Gastrocnemius medialis (tissue), 4 donors: ENCODE measurements at regions not wholly inside any gene's neighbourhood (a gene's known extent, or its start where the extent isn't known, plus 50 kb on each side); places are given as distances from the start of the nearest gene placed in this dataset.

Experiments
- ATAC-seq, 2 donors: fragments of 150-250 bp; one replicate each; pipeline ENCODE4 v1.9.1; 2016
- DNase-seq, 2 donors: peaks; one replicate each; pipeline ENCODE4 v3.0.0-alpha.2; 2019
- H3K27ac ChIP-seq, 4 donors: fragments of 200-600 bp; sonication (generic); 1 replicate in 1 of 4; 2 replicates in 3 of 4; pipeline ENCODE4 v1.5.1; 2016 to 2018; ENCODE audit warnings: mild to moderate bottlenecking in 2 of 4, moderate library complexity in 1 of 4
- H3K27me3 ChIP-seq, 3 donors: fragments of 200-600 bp; sonication (generic) in 2 of 3; 1 replicate in 1 of 3; 2 replicates in 2 of 3; pipeline versions ENCODE4 v1.5.1 to v1.6.0; 2016 to 2019; ENCODE audit warnings: mild to moderate bottlenecking in 1 of 3, moderate library complexity in 1 of 3
- H3K36me3 ChIP-seq, 2 donors: fragments of 200-600 bp; sonication (generic) in 1 of 2; one replicate each; pipeline ENCODE4 v1.5.1; 2017 to 2018
- H3K4me1 ChIP-seq, 2 donors: fragments of 200-600 bp; sonication (generic) in 1 of 2; one replicate each; pipeline ENCODE4 v1.5.1; 2016 to 2017; ENCODE audit warnings: mild to moderate bottlenecking in 2 of 2
- H3K4me3 ChIP-seq, 4 donors: fragments of 200-600 bp; sonication (generic) in 3 of 4; 1 replicate in 1 of 4; 2 replicates in 3 of 4; pipeline ENCODE4 v1.5.1; 2016 to 2019; ENCODE audit warnings: mild to moderate bottlenecking in 2 of 4
- H3K9me3 ChIP-seq, 3 donors: fragments of 200-600 bp; sonication (generic) in 2 of 3; 1 replicate in 1 of 3; 2 replicates in 2 of 3; pipeline ENCODE4 v1.5.1; 2016 to 2019
- POLR2A ChIP-seq, 2 donors: fragments of 450-650 bp; IDR thresholded peaks; one replicate each; pipeline ENCODE4 v1.6.1; 2017; ENCODE audit warnings: antibody characterized with exemption in 2 of 2, mild to moderate bottlenecking in 2 of 2, moderate library complexity in 2 of 2
- in situ Hi-C, 4 donors: fragments of 200-750 bp; cut with MboI; loops; one replicate each; pipeline versions ENCODE4 v1.15.0 to v1.8.0; 2017; ENCODE audit warnings: low sequenced_read_pairs in 4 of 4
- intact Hi-C: fragments of 100-400 bp; cut with DNase I; formaldehyde crosslinking; loops from one replicate; pipeline ENCODE4 v1.15.1; 2023; ENCODE audit warnings: low total_unique reads
- TF ChIP-seq, protein P1 (sequence below), 5 experiments: fragments of 450-650 bp in 3 of 5; fragments of 200-600 bp in 2 of 5; sonication (generic) in 2 of 5; IDR thresholded peaks in 4 of 5; conservative IDR thresholded peaks in 1 of 5; 1 replicate in 4 of 5; 2 replicates in 1 of 5; pipeline ENCODE4 v1.5.1; 2016 to 2019; ENCODE audit warnings: antibody characterized with exemption in 5 of 5, mild to moderate bottlenecking in 3 of 5, moderate library complexity in 3 of 5

DNA sequence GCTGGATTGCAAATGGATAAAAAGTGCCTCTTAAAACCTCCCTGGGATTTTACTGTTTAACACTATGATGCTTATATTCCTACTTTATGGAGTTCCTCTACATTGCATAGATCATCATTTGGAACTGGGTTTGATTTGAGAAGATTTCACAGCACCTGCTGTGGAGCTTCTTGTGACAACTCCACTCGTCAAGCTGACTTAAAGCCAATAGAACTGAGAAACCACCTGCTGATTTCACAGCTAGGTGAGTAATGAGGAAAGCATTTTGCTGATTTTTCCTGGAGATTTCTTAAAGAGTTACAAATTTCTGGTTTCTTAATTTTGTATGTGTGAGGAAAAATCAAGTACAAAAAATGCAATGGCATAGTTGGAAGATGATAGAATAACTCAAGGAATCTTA lies 739.1 kb upstream of the LRRTM1 start:
- no peaks in the 10 kb centered on the region for H3K27me3 ChIP-seq
- H3K4me1 ChIP-seq = no peaks in the 10 kb centered on the region
- H3K36me3 ChIP-seq = no peaks in the 10 kb centered on the region
- DNase-seq = no peak
- no peak for ATAC-seq
- intact Hi-C loops = no loop called here
- no peak overlapping the region for H3K4me3 ChIP-seq
- in situ Hi-C loops = no loop called here
- no peaks in the 10 kb centered on the region for H3K9me3 ChIP-seq
- H3K27ac ChIP-seq = no peak overlapping the region
- TF ChIP-seq POLR2A (IDR thresholded peaks at IDR 0.05) = no peak

DNA sequence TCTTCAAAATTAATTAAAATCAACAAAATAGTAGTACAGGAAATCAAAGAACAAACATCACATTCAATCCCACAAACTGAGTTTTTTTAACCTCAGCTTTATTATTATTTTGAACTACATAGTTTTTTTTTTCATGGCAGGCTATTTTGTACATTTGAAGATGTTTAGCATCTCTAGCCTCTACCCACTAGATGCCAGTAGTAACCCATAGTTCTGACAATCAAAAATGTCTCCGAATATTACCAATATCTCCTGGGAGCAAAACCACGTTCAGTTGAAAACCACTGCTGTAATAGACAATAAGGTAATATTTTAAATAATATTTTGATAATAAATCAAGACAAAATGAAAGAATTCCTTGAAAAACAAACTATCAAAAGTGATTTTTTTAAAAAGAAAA lies 702.6 kb upstream of the LRRTM1 start:
- in situ Hi-C loops = no loop called here
- intact Hi-C loops = no loop called here
- DNase-seq (no peak), ATAC-seq (no peak)
- H3K27me3 ChIP-seq = no peaks in the 10 kb centered on the region
- no peak overlapping the region for H3K4me3 ChIP-seq
- no peaks in the 10 kb centered on the region for H3K4me1 ChIP-seq
- no peak overlapping the region for H3K27ac ChIP-seq
- TF ChIP-seq, protein P1, sequence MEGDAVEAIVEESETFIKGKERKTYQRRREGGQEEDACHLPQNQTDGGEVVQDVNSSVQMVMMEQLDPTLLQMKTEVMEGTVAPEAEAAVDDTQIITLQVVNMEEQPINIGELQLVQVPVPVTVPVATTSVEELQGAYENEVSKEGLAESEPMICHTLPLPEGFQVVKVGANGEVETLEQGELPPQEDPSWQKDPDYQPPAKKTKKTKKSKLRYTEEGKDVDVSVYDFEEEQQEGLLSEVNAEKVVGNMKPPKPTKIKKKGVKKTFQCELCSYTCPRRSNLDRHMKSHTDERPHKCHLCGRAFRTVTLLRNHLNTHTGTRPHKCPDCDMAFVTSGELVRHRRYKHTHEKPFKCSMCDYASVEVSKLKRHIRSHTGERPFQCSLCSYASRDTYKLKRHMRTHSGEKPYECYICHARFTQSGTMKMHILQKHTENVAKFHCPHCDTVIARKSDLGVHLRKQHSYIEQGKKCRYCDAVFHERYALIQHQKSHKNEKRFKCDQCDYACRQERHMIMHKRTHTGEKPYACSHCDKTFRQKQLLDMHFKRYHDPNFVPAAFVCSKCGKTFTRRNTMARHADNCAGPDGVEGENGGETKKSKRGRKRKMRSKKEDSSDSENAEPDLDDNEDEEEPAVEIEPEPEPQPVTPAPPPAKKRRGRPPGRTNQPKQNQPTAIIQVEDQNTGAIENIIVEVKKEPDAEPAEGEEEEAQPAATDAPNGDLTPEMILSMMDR (IDR thresholded peaks at IDR 0.05 in 4 of 5, conservative IDR thresholded peaks at IDR 0.05 in 1 of 5) = no peak
- no peak for TF ChIP-seq POLR2A (IDR thresholded peaks at IDR 0.05)
- H3K9me3 ChIP-seq = no peaks in the 10 kb centered on the region
- no peaks in the 10 kb centered on the region for H3K36me3 ChIP-seq

DNA sequence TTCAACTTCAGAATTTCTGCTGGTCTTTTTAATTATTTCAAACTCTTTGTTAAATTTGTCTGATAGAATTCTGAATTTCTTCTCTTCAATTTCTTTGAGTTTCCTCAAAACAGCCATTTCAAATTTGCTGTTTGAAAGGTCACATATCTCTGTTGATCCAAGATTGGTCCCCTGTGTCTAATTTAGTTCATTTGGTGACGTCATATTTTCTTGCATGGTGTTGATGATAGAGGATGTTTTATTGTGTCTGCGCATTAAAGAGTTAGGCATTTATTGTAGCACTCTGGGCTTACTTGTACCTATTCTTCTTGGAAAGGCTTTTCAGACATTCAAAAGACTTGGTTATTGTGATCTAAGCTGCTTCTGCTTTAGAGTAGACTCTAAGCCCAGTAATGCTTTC lies 698.4 kb upstream of the LRRTM1 start:
- peaks cover 0 to 5% (median 0%) of the 10 kb centered on the region in 3 donors for H3K9me3 ChIP-seq
- DNase-seq (no peak), ATAC-seq (no peak)
- H3K4me3 ChIP-seq = no peak overlapping the region
- no peak overlapping the region for H3K27ac ChIP-seq
- TF ChIP-seq, protein P1 (IDR thresholded peaks at IDR 0.05 in 4 of 5, conservative IDR thresholded peaks at IDR 0.05 in 1 of 5) = no peak
- in situ Hi-C loops = no loop called here
- intact Hi-C loops = no loop called here
- no peaks in the 10 kb centered on the region for H3K4me1 ChIP-seq
- no peaks in the 10 kb centered on the region for H3K27me3 ChIP-seq
- H3K36me3 ChIP-seq = no peaks in the 10 kb centered on the region

DNA sequence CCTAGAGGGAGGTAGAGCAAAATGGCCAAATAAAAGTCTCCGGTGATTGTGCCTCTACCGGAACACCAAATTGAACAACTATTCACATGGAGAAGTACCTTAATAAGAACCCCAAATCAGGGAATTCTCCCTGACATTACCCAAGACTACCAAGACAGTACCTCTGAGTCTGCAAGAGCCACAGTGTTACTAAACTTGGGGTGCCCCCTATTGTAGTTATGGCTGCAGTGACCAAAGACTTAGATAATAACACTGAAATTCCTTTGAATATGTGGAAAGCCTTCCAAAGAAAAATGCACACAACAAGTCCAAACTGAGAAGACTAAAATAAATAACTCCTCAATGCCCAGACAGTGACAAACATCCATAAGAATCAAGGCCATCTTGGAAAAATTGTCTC lies 682.9 kb upstream of the LRRTM1 start:
- no peak for DNase-seq
- no peaks in the 10 kb centered on the region for H3K9me3 ChIP-seq
- H3K4me1 ChIP-seq = no peaks in the 10 kb centered on the region
- no peak overlapping the region for H3K27ac ChIP-seq
- no peak for TF ChIP-seq POLR2A (IDR thresholded peaks at IDR 0.05)
- TF ChIP-seq, protein P1 (IDR thresholded peaks at IDR 0.05 in 4 of 5, conservative IDR thresholded peaks at IDR 0.05 in 1 of 5) = no peak
- no peak for ATAC-seq
- H3K27me3 ChIP-seq = no peaks in the 10 kb centered on the region
- no peak overlapping the region for H3K4me3 ChIP-seq
- in situ Hi-C loops (no loop called here), intact Hi-C loops (no loop called here)
- no peaks in the 10 kb centered on the region for H3K36me3 ChIP-seq

DNA sequence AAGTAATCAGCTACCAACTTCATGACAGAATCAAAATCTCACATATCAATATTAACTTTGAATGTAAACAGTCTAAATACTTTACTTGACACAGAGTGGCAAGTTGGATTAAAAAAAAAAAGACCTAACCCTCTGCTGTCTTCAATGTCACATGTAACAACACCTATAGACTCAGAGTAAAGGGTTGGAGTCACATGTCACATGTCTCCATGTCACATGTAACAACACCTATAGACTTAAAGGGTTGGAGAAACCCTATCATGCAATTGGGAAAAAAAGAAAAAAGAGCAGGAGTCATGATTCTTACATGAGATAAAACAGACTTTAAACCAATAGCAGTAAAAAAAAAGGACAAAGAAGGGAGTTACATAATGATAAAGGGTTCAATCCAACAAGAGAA lies 665.3 kb upstream of the LRRTM1 start:
- Histone ChIP-seq H3K27ac (no peak overlapping the region), H3K4me1 (no peaks in the 10 kb centered on the region), H3K9me3 (peaks cover 0 to 7% (median 0%) of the 10 kb centered on the region in 3 donors), H3K4me3 (no peak overlapping the region), H3K36me3 (no peaks in the 10 kb centered on the region), H3K27me3 (no peaks in the 10 kb centered on the region)
- intact Hi-C loops (no loop called here), in situ Hi-C loops (no loop called here)
- no peak for ATAC-seq
- no peak for TF ChIP-seq POLR2A (IDR thresholded peaks at IDR 0.05)
- TF ChIP-seq, protein P1 (IDR thresholded peaks at IDR 0.05 in 4 of 5, conservative IDR thresholded peaks at IDR 0.05 in 1 of 5) = no peak
- no peak for DNase-seq
